HepG2 (cell line): ENCODE measurements at regions not wholly inside any gene's neighbourhood (a gene's known extent, or its start where the extent isn't known, plus 50 kb on each side); places are given as distances from the start of the nearest gene placed in this dataset.

ENCODE experiments used
- ATAC-seq: fragments of 200-7000 bp; cut with Tn5 transposase; 3 replicates; pipeline ENCODE4 v1.9.1; 2020; ENCODE audit warnings: mild to moderate bottlenecking, moderate library complexity
- BruUV-seq: library from RNA; stranded (reverse); fragments of 400-500 nt; replicated peaks from 2 replicates; lab custom pipeline; 2021; lab: Mats Ljungman, UMichigan
- CTCF ChIA-PET: fragments of 300-600 bp; formaldehyde crosslinking; extraction: SDS; loops from one replicate; lab custom pipeline; 2021; ENCODE audit warnings: low total read pairs, inconsistent platforms, low intra/inter-chr PET ratio; lab: Yijun Ruan, JAX
- POLR2A ChIA-PET: fragments of 350-600 bp; sonication (Branson Sonifier 250); formaldehyde crosslinking; loops from one replicate; lab custom pipeline; 2020; ENCODE audit warnings: antibody characterized with exemption, inconsistent platforms; lab: Yijun Ruan, JAX
- DNase-seq: peaks from one replicate; pipeline ENCODE4 v3.0.0-alpha.2; 2015; ENCODE audit warnings: low spot score
- FAIRE-seq: peaks from 3 replicates; lab custom pipeline; 2011; peaks lifted over from hg19 to GRCh38; lab: Jason Lieb, UNC
- H2AFZ ChIP-seq: one replicate; pipeline ENCODE4 v1.6.1; 2011; ENCODE audit warnings: low read length, inconsistent platforms
- H3K27ac ChIP-seq: fragments of 300-600 bp; 3 replicates; pipeline ENCODE4 v1.8.0; 2011; ENCODE audit warnings: mixed run types, mild to moderate bottlenecking, mixed read lengths, low read length, inconsistent platforms; ENCODE audit not compliant: insufficient read depth; ENCODE audit errors: extremely low read length
- H3K27me3 ChIP-seq, 2 experiments: fragments of 200-600 bp in 1 of 2; 2 replicates in 1 of 2; 3 replicates in 1 of 2; pipeline versions ENCODE4 v1.6.0 to v1.8.0; 2011; ENCODE audit warnings: low read length in 2 of 2, mild to moderate bottlenecking in 2 of 2, moderate library complexity in 2 of 2, inconsistent platforms in 1 of 2; ENCODE audit not compliant: insufficient read depth in 2 of 2, control insufficient read depth in 1 of 2
- H3K36me3 ChIP-seq, 2 experiments: fragments of 200-600 bp in 1 of 2; replicated peaks in 1 of 2; 2 replicates in 1 of 2; 3 replicates in 1 of 2; pipeline versions ENCODE4 v1.5.1 to v1.8.0; 2011; ENCODE audit warnings: low read length in 2 of 2, inconsistent platforms in 1 of 2; ENCODE audit not compliant: insufficient read depth in 2 of 2, control insufficient read depth in 1 of 2
- H3K4me1 ChIP-seq: 2 replicates; pipeline ENCODE4 v1.5.1; 2012; ENCODE audit warnings: low read length, inconsistent platforms; ENCODE audit not compliant: insufficient read depth
- H3K4me2 ChIP-seq: 2 replicates; pipeline ENCODE4 v1.6.0; 2011; ENCODE audit warnings: low read depth, low read length, inconsistent platforms
- H3K4me3 ChIP-seq, 3 experiments: fragments of 200-600 bp in 1 of 3; sonication (generic), shearing (Covaris generic) in 1 of 3; replicated peaks in 1 of 3; 2 replicates each; pipeline ENCODE4 v1.5.1; 2011 to 2016; ENCODE audit warnings: low read length in 3 of 3, inconsistent platforms in 2 of 3, low read depth in 2 of 3, mild to moderate bottlenecking in 2 of 3, control low read depth in 1 of 3, mixed read lengths in 1 of 3; ENCODE audit not compliant: insufficient read depth in 1 of 3
- H3K79me2 ChIP-seq: one replicate; pipeline ENCODE4 v1.6.1; 2011; ENCODE audit warnings: low read length, inconsistent platforms; ENCODE audit not compliant: insufficient read depth
- H3K9ac ChIP-seq: 2 replicates; pipeline ENCODE4 v1.6.0; 2011; ENCODE audit warnings: mild to moderate bottlenecking, low read depth, low read length, inconsistent platforms; ENCODE audit not compliant: insufficient read depth
- H3K9me3 ChIP-seq: 2 replicates; pipeline ENCODE4 v1.5.1; 2012; ENCODE audit warnings: mild to moderate bottlenecking, low read length
- H4K20me1 ChIP-seq: 2 replicates; pipeline ENCODE4 v1.6.0; 2011; ENCODE audit warnings: inconsistent platforms, mild to moderate bottlenecking, low read length, moderate library complexity; ENCODE audit not compliant: insufficient read depth
- CC2D1A ChIP-seq: sonication (generic); formaldehyde crosslinking; IDR thresholded peaks from 2 replicates; pipeline ENCODE4 v1.8.1; 2023; ENCODE audit warnings: mild to moderate bottlenecking, missing genetic modification reagents
- KLF16 ChIP-seq, 2 experiments: sonication (generic) in 1 of 2; formaldehyde crosslinking in 1 of 2; IDR thresholded peaks; 2 replicates each; pipeline versions ENCODE4 v1.6.1 to v1.8.0; 2016 to 2023; ENCODE audit warnings: missing genetic modification reagents in 2 of 2, missing compliant biosample characterization in 1 of 2
- MYPOP ChIP-seq: sonication (generic); formaldehyde crosslinking; IDR thresholded peaks from 2 replicates; pipeline ENCODE4 v1.8.1; 2023; ENCODE audit warnings: mild to moderate bottlenecking, moderate library complexity, missing genetic modification reagents
- NFIB ChIP-seq: sonication (generic); formaldehyde crosslinking; IDR thresholded peaks from 2 replicates; pipeline ENCODE4 v1.9.0; 2021; ENCODE audit warnings: missing genetic modification reagents, mild to moderate bottlenecking, borderline replicate concordance
- SMYD3 ChIP-seq: sonication (generic); formaldehyde crosslinking; IDR thresholded peaks from 2 replicates; pipeline ENCODE4 v1.8.1; 2023; ENCODE audit warnings: mild to moderate bottlenecking, missing genetic modification reagents
- ZMYM4 ChIP-seq: sonication (generic); formaldehyde crosslinking; IDR thresholded peaks from 2 replicates; pipeline ENCODE4 v1.8.1; 2023; ENCODE audit warnings: mild to moderate bottlenecking, missing genetic modification reagents
- ZNF260 ChIP-seq: sonication (generic); formaldehyde crosslinking; IDR thresholded peaks from 2 replicates; pipeline ENCODE4 v1.4.0; 2020; ENCODE audit warnings: missing genetic modification reagents, low read depth, mild to moderate bottlenecking, borderline replicate concordance
- ZNF512B ChIP-seq: sonication (generic); formaldehyde crosslinking; IDR thresholded peaks from 2 replicates; pipeline ENCODE4 v1.5.1; 2020; ENCODE audit warnings: missing genetic modification reagents, mild to moderate bottlenecking, borderline replicate concordance
- WGBS: methylation state at CpG from one replicate; pipeline ENCODE4 v1.1.6; 2017; ENCODE audit warnings: low lambda C conversion rate; 5-methylcytosine and 5-hydroxymethylcytosine counted together
- in situ Hi-C: cut with HindIII; loops from 2 replicates; pipeline ENCODE4 v1.10.0; 2017; ENCODE audit warnings: low pct_unique_long_range_greater_than_20kb; ENCODE audit not compliant: extremely low pct_ligation_motif_present
- intact Hi-C: fragments of 100-400 bp; cut with micrococcal nuclease; formaldehyde crosslinking; loops from one replicate; pipeline ENCODE4 v1.10.0; 2022; ENCODE audit not compliant: unreplicated experiment
- TF ChIP-seq, protein P1 (sequence below): sonication (generic); formaldehyde crosslinking; IDR thresholded peaks from 2 replicates; pipeline ENCODE4 v1.4.0; 2020; ENCODE audit warnings: missing genetic modification reagents
- TF ChIP-seq, protein P2 (sequence below), 2 experiments: sonication (generic) in 1 of 2; formaldehyde crosslinking in 1 of 2; IDR thresholded peaks; 2 replicates each; pipeline versions ENCODE4 v1.6.1 to v1.9.0; 2014 to 2022; ENCODE audit warnings: antibody characterized with exemption in 1 of 2, borderline replicate concordance in 1 of 2, inconsistent platforms in 1 of 2, low read depth in 1 of 2, missing genetic modification reagents in 1 of 2

GRCh38 chr3:71987828-71988227 is 202.9 kb upstream of the PROK2 start:
- ChIA-PET POLR2A (no interaction called here), CTCF (no interaction called here)
- Histone ChIP-seq H3K9me3 (no peaks in the 10 kb centered on the region), H3K4me1 (no peaks in the 10 kb centered on the region), H3K4me2 (no peak overlapping the region), H3K79me2 (no peaks in the 10 kb centered on the region), H2AFZ (no peak overlapping the region), H3K9ac (no peak overlapping the region), H3K27ac (no peak overlapping the region), H3K36me3 (no peaks in the 10 kb centered on the region), H3K4me3 (no peak overlapping the region), H3K27me3 (peaks cover 0 to 3% of the 10 kb centered on the region in 2 experiments; a peak in 3 of 5 replicates), H4K20me1 (no peaks in the 10 kb centered on the region)
- no peak for FAIRE-seq
- no TSS peak for BruUV-seq
- no peak for DNase-seq
- 0 out of 3 replicates have a peak, but pooled peaks have one; percentile 24 for ATAC-seq
- in situ Hi-C loops = no loop called here
- 40% methylated on average over 2 of the region's 5 CpGs for WGBS
- intact Hi-C loops = loop anchor here (10.0 kb wide), 1 partner anchor 837 kb away; no protein-coding TSS in a partner anchor
- TF ChIP-seq ZNF512B = no peak
- no peak for TF ChIP-seq CC2D1A (CRISPR knock-in tag)
- TF ChIP-seq, protein P1, sequence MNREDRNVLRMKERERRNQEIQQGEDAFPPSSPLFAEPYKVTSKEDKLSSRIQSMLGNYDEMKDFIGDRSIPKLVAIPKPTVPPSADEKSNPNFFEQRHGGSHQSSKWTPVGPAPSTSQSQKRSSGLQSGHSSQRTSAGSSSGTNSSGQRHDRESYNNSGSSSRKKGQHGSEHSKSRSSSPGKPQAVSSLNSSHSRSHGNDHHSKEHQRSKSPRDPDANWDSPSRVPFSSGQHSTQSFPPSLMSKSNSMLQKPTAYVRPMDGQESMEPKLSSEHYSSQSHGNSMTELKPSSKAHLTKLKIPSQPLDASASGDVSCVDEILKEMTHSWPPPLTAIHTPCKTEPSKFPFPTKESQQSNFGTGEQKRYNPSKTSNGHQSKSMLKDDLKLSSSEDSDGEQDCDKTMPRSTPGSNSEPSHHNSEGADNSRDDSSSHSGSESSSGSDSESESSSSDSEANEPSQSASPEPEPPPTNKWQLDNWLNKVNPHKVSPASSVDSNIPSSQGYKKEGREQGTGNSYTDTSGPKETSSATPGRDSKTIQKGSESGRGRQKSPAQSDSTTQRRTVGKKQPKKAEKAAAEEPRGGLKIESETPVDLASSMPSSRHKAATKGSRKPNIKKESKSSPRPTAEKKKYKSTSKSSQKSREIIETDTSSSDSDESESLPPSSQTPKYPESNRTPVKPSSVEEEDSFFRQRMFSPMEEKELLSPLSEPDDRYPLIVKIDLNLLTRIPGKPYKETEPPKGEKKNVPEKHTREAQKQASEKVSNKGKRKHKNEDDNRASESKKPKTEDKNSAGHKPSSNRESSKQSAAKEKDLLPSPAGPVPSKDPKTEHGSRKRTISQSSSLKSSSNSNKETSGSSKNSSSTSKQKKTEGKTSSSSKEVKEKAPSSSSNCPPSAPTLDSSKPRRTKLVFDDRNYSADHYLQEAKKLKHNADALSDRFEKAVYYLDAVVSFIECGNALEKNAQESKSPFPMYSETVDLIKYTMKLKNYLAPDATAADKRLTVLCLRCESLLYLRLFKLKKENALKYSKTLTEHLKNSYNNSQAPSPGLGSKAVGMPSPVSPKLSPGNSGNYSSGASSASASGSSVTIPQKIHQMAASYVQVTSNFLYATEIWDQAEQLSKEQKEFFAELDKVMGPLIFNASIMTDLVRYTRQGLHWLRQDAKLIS (CRISPR knock-in tag) = no peak
- no peak for TF ChIP-seq ZMYM4
- TF ChIP-seq, protein P2, sequence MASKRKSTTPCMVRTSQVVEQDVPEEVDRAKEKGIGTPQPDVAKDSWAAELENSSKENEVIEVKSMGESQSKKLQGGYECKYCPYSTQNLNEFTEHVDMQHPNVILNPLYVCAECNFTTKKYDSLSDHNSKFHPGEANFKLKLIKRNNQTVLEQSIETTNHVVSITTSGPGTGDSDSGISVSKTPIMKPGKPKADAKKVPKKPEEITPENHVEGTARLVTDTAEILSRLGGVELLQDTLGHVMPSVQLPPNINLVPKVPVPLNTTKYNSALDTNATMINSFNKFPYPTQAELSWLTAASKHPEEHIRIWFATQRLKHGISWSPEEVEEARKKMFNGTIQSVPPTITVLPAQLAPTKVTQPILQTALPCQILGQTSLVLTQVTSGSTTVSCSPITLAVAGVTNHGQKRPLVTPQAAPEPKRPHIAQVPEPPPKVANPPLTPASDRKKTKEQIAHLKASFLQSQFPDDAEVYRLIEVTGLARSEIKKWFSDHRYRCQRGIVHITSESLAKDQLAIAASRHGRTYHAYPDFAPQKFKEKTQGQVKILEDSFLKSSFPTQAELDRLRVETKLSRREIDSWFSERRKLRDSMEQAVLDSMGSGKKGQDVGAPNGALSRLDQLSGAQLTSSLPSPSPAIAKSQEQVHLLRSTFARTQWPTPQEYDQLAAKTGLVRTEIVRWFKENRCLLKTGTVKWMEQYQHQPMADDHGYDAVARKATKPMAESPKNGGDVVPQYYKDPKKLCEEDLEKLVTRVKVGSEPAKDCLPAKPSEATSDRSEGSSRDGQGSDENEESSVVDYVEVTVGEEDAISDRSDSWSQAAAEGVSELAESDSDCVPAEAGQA (IDR thresholded peaks at IDR 0.05; ENCODE audit: low read depth) = no peak
- TF ChIP-seq, protein P2 (CRISPR knock-in tag; IDR thresholded peaks at IDR 0.05; ENCODE audit: borderline replicate concordance) = no peak
- TF ChIP-seq ZNF260 (CRISPR knock-in tag) = no peak
- no peak for TF ChIP-seq MYPOP (CRISPR knock-in tag)
- TF ChIP-seq SMYD3 (CRISPR knock-in tag) = no peak
- TF ChIP-seq NFIB (CRISPR knock-in tag) = no peak
- no peak for TF ChIP-seq KLF16 (CRISPR knock-in tag; IDR thresholded peaks at IDR 0.05)
